RKO (cell line): ENCODE measurements at regions not wholly inside any gene's neighbourhood (a gene's known extent, or its start where the extent isn't known, plus 50 kb on each side); places are given as distances from the start of the nearest gene placed in this dataset.
"Not testable (repeated sequence)": the region's sequence is repeated elsewhere in the genome, so short reads cannot be mapped to it uniquely, and the experiment has no call there.

Experiments used
- DNase-seq: peaks from one replicate; pipeline ENCODE4 v3.0.0-alpha.2; 2016; ENCODE audit warnings: low spot score

- DNase-seq: no peak
These were observed 248.3 kb upstream of the KAZN start for GRCh38 chr1:14350197-14350596.

GRCh38 chr1:14352897-14353296 is 245.6 kb upstream of the KAZN start:
- DNase-seq: no peak

- DNase-seq: not testable (repeated sequence)
These were observed 237.5 kb upstream of the KAZN start for GRCh38 chr1:14361005-14361404.

- DNase-seq: no peak
These were observed 236.2 kb upstream of the KAZN start for GRCh38 chr1:14362331-14362730.

GRCh38 chr1:14363036-14363590 is 235.4 kb upstream of the KAZN start:
- no peak for DNase-seq

- DNase-seq: no peak
These were observed 234.6 kb upstream of the KAZN start for GRCh38 chr1:14363707-14364413.

- DNase-seq: no peak
These were observed 233.0 kb upstream of the KAZN start for GRCh38 chr1:14365301-14365988.

GRCh38 chr1:14366091-14367018 is 232.1 kb upstream of the KAZN start:
- no peak for DNase-seq

GRCh38 chr1:14367451-14367850 is 231.0 kb upstream of the KAZN start:
- no peak for DNase-seq

- no peak for DNase-seq
These were observed 228.8 kb upstream of the KAZN start for GRCh38 chr1:14369526-14370213.

GRCh38 chr1:14371771-14372497 is 226.6 kb upstream of the KAZN start:
- no peak for DNase-seq

GRCh38 chr1:14372526-14372925 is 226.0 kb upstream of the KAZN start:
- DNase-seq: no peak

GRCh38 chr1:14373081-14373758 is 225.3 kb upstream of the KAZN start:
- DNase-seq: no peak

GRCh38 chr1:14375226-14375625 is 223.3 kb upstream of the KAZN start:
- DNase-seq: no peak

- DNase-seq: no peak
These were observed 221.1 kb upstream of the KAZN start for GRCh38 chr1:14377386-14377785.

- no peak for DNase-seq
These were observed 218.1 kb upstream of the KAZN start for GRCh38 chr1:14380408-14380807.

- DNase-seq: no peak
These were observed 207.7 kb upstream of the KAZN start for GRCh38 chr1:14390816-14391215.

- DNase-seq: no peak
These were observed 206.2 kb upstream of the KAZN start for GRCh38 chr1:14392161-14392858.

GRCh38 chr1:14392859-14393365 is 205.6 kb upstream of the KAZN start:
- DNase-seq: no peak

GRCh38 chr1:14396100-14396499 is 202.4 kb upstream of the KAZN start:
- DNase-seq: no peak
